ENCODE measurements at regions not wholly inside any gene's neighbourhood (a gene's known extent, or its start where the extent isn't known, plus 50 kb on each side); places are given as distances from the start of the nearest gene placed in this dataset.

GRCh38 chr1:34688006-34688741 is 66.7 kb upstream of the GJB5 start:
- Histone ChIP-seq H3K4me3 (ENCODE audit: low read length) (no peak overlapping the region), H2AFZ (ENCODE audit: low read depth, low read length) (no peak overlapping the region)

GRCh38 chr1:34690269-34690668 is 64.6 kb upstream of the GJB5 start:
- Histone ChIP-seq H3K4me1 (ENCODE audit: low read length) (no peaks in the 10 kb centered on the region), H3K9me3 (ENCODE audit: insufficient read depth, low read length) (no peaks in the 10 kb centered on the region)

More at GRCh38 chr1:34688006-34688741, 66.7 kb upstream of the GJB5 start:
- Histone ChIP-seq H3K36me3 (replicated peaks; ENCODE audit: low read depth, low read length) (no peaks in the 10 kb centered on the region), H3K27ac (ENCODE audit: low read length) (no peak overlapping the region), H4K20me1 (ENCODE audit: insufficient read depth, low read length) (no peaks in the 10 kb centered on the region), H3K4me2 (ENCODE audit: low read length) (no peak overlapping the region), H3K79me2 (ENCODE audit: low read length) (no peaks in the 10 kb centered on the region), H3K9me3 (ENCODE audit: insufficient read depth, low read length) (no peaks in the 10 kb centered on the region), H3K27me3 (ENCODE audit: low read depth, low read length) (0 out of 2 replicates have a peak, but pooled peaks cover 9% of the 10 kb centered on the region), H3K4me1 (ENCODE audit: low read length) (no peaks in the 10 kb centered on the region), H3K9ac (ENCODE audit: low read length) (no peak overlapping the region)
- TF ChIP-seq CTCF (IDR thresholded peaks at IDR 0.05; ENCODE audit: low read depth, low read length) = no peak
- TF ChIP-seq EZH2phosphoT487 (IDR thresholded peaks at IDR 0.05; ENCODE audit: low read depth) = no peak

GRCh38 chr1:34693081-34693480 is 61.8 kb upstream of the GJB5 start:
- no peaks in the 10 kb centered on the region for H3K4me1 ChIP-seq (ENCODE audit: low read length)
- 0 out of 2 replicates have a peak, but pooled peaks cover 9% of the 10 kb centered on the region for H3K27me3 ChIP-seq (ENCODE audit: low read depth, low read length)
- no peaks in the 10 kb centered on the region for H3K36me3 ChIP-seq (replicated peaks; ENCODE audit: low read depth, low read length)
- H3K9ac ChIP-seq (ENCODE audit: low read length) = no peak overlapping the region
- no peaks in the 10 kb centered on the region for H3K79me2 ChIP-seq (ENCODE audit: low read length)
- H3K4me3 ChIP-seq (ENCODE audit: low read length) = no peak overlapping the region
- H2AFZ ChIP-seq (ENCODE audit: low read depth, low read length) = no peak overlapping the region
- TF ChIP-seq CTCF (IDR thresholded peaks at IDR 0.05; ENCODE audit: low read depth, low read length) = no peak
- no peak for TF ChIP-seq EZH2phosphoT487 (IDR thresholded peaks at IDR 0.05; ENCODE audit: low read depth)
- H4K20me1 ChIP-seq (ENCODE audit: insufficient read depth, low read length) = no peaks in the 10 kb centered on the region
- H3K27ac ChIP-seq (ENCODE audit: low read length) = no peak overlapping the region
- H3K4me2 ChIP-seq (ENCODE audit: low read length) = no peak overlapping the region
- H3K9me3 ChIP-seq (ENCODE audit: insufficient read depth, low read length) = no peaks in the 10 kb centered on the region

More at GRCh38 chr1:34690269-34690668, 64.6 kb upstream of the GJB5 start:
- no peak overlapping the region for H3K27ac ChIP-seq (ENCODE audit: low read length)
- no peak overlapping the region for H3K4me2 ChIP-seq (ENCODE audit: low read length)
- H3K27me3 ChIP-seq (ENCODE audit: low read depth, low read length) = 0 out of 2 replicates have a peak, but pooled peaks cover 9% of the 10 kb centered on the region
- H3K4me3 ChIP-seq (ENCODE audit: low read length) = no peak overlapping the region
- no peak overlapping the region for H3K9ac ChIP-seq (ENCODE audit: low read length)
- H3K36me3 ChIP-seq (replicated peaks; ENCODE audit: low read depth, low read length) = no peaks in the 10 kb centered on the region
- no peaks in the 10 kb centered on the region for H3K79me2 ChIP-seq (ENCODE audit: low read length)
- TF ChIP-seq CTCF (IDR thresholded peaks at IDR 0.05; ENCODE audit: low read depth, low read length) (no peak), EZH2phosphoT487 (IDR thresholded peaks at IDR 0.05; ENCODE audit: low read depth) (no peak)
- no peaks in the 10 kb centered on the region for H4K20me1 ChIP-seq (ENCODE audit: insufficient read depth, low read length)
- H2AFZ ChIP-seq (ENCODE audit: low read depth, low read length) = no peak overlapping the region

- H3K36me3 ChIP-seq (replicated peaks; ENCODE audit: low read depth, low read length) = no peaks in the 10 kb centered on the region
- H3K4me1 ChIP-seq (ENCODE audit: low read length) = no peaks in the 10 kb centered on the region
- no peak overlapping the region for H3K4me2 ChIP-seq (ENCODE audit: low read length)
- no peaks in the 10 kb centered on the region for H3K79me2 ChIP-seq (ENCODE audit: low read length)
- H3K4me3 ChIP-seq (ENCODE audit: low read length) = no peak overlapping the region
- no peak overlapping the region for H2AFZ ChIP-seq (ENCODE audit: low read depth, low read length)
- H3K27me3 ChIP-seq (ENCODE audit: low read depth, low read length) = 0 out of 2 replicates have a peak, but pooled peaks cover 9% of the 10 kb centered on the region
- no peaks in the 10 kb centered on the region for H3K9me3 ChIP-seq (ENCODE audit: insufficient read depth, low read length)
- TF ChIP-seq EZH2phosphoT487 (IDR thresholded peaks at IDR 0.05; ENCODE audit: low read depth) (no peak), CTCF (IDR thresholded peaks at IDR 0.05; ENCODE audit: low read depth, low read length) (no peak)
- H3K27ac ChIP-seq (ENCODE audit: low read length) = no peak overlapping the region
- H4K20me1 ChIP-seq (ENCODE audit: insufficient read depth, low read length) = no peaks in the 10 kb centered on the region
- H3K9ac ChIP-seq (ENCODE audit: low read length) = no peak overlapping the region
These were observed 60.5 kb upstream of the GJB5 start for GRCh38 chr1:34694383-34694782.

All from OCI-LY3 (cell line).